ENCODE measurements at regions not wholly inside any gene's neighbourhood (a gene's known extent, or its start where the extent isn't known, plus 50 kb on each side); places are given as distances from the start of the nearest gene placed in this dataset.

- TF ChIP-seq EZH2 (IDR thresholded peaks at IDR 0.05; ENCODE audit: borderline replicate concordance, insufficient read depth, low read depth, low read length, poor library complexity, severe bottlenecking) = no peak
- no peak for TF ChIP-seq CTCF (IDR thresholded peaks at IDR 0.05)
These were observed 554.7 kb downstream of the RBFOX1 start for GRCh38 chr16:7887316-7887715.
